ENCODE measurements at regions not wholly inside any gene's neighbourhood (a gene's known extent, or its start where the extent isn't known, plus 50 kb on each side); places are given as distances from the start of the nearest gene placed in this dataset.
"Not testable (repeated sequence)": the region's sequence is repeated elsewhere in the genome, so short reads cannot be mapped to it uniquely, and the experiment has no call there.

- DNase-seq = no peak
Observed at GRCh38 chr13:87736849-87737385, 65.7 kb downstream of the SLITRK5 start.

DNA sequence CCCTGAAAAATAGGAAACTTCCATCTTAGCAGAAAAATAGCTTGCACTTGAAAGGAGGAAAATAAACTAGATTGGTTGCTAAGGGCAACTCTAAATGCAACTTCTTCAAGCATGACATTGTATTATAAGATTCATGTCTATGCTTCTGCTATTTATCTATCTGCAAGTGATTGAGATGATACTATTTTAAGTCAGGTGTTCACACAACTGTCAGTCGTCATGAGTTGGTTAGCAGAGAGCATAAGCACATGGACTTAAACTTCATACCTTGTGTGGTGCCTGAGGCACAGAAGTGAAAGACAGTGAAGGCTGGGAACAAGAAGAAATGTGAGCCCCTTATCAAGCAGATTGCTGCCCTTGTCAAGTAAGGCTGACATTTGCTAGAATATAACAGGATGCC is 82.9 kb downstream of the SLITRK5 start:
- no peak for DNase-seq

GRCh38 chr13:87769445-87769844 is 98.3 kb downstream of the SLITRK5 start:
- no peak for DNase-seq

- no peak for DNase-seq
Observed at GRCh38 chr13:87777387-87777786, 106.2 kb downstream of the SLITRK5 start.

DNA sequence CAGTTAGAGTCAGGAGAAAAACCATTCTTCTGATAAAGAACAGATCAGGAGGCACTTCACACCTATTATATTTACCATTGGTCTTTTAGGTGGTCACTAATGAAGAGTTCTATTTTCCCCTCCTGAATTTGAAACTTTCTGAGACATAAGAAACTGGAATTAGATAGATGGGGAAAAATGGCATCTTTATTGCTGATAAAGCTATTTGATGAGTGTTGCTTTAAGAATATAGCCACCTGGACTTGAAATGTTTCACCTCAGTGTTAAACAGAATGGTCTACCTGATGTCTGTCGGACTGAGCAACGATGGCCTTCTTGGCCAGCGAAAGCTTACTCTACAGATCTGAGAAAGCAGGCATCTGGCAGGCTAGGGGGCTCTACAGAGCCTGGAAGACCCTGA is 107.0 kb downstream of the SLITRK5 start:
- DNase-seq = no peak

GRCh38 chr13:87779426-87779825 is 108.3 kb downstream of the SLITRK5 start:
- DNase-seq = no peak

DNA sequence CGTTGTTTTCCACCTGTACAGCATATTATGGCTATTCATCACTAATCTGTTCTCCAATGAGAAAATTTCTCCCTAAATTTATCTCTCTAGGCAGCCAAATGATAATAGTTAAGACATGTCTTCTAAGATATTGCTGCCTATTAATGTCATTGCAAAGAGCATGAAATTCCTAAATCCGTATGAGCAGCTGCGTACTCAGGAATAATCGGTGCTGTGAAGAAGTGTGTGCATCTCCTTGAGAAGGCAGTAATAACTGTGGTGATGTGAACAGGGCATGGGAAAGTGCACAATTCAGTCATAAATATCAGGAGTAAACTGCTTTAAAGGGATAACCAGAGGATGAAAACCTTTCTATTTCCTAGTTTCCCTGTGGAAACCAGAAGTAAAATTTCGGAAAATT is 112.2 kb downstream of the SLITRK5 start:
- DNase-seq = no peak

DNA sequence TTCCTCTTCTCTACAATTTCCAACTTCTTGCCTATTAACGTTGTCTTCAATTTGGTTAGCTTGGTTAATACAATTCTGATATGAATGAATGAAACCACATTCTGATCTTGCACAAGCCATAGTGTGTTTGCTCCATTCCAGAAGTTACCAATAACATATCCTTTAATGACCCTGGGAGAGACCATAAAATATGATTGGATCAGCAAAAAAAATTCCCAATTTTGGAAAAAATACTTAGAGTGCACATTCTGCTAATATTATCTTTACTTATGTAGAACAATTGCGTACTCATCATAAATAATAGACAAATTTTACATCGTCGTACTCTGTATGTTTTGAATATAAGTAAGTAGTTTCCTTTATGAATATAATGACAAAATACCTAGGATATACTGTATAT is 117.2 kb downstream of the SLITRK5 start:
- no peak for DNase-seq

- no peak for DNase-seq
Observed at GRCh38 chr13:87792878-87793277, 121.7 kb downstream of the SLITRK5 start.

DNA sequence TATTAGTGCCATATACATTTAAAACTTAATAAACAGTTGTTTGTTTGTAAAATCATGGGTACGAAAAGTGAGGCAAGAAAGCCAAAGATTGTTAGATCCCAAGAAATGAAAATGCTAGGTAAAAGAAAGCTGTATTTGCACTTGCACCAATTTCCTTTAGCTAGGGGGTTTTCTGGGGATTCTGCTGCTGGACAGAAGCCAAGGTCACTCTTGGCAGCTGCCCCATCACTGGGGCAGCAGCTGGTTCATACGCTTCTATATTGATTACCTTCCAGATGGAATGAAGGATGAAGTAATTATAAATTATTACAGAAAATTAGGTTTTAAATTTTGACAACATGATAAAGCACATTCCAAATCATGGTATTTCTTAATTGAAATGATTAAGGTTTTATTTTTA is 127.4 kb downstream of the SLITRK5 start:
- DNase-seq = no peak

DNA sequence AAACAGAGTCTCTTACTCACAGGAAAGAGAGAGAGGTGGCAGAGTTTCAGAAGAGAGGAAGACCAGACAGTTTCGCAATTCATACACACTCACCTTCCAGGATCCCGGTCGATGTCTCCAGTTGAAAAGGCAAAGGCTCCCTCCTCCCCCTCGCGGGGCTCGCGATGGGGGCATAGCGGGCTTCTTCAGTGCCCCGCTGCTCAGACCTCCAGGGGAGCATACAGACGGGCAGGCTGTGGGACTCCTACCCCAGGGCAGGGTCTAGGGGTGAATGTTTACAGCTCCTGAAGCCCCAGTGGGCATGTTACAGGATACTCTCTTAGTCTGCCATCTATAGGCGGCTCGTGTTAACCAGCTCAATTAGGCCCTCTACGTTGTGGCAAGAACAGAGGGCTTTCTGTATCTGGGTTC is 139.2 kb downstream of the SLITRK5 start:
- no peak for DNase-seq

GRCh38 chr13:87810920-87811344 is 139.8 kb downstream of the SLITRK5 start:
- no peak for DNase-seq

DNA sequence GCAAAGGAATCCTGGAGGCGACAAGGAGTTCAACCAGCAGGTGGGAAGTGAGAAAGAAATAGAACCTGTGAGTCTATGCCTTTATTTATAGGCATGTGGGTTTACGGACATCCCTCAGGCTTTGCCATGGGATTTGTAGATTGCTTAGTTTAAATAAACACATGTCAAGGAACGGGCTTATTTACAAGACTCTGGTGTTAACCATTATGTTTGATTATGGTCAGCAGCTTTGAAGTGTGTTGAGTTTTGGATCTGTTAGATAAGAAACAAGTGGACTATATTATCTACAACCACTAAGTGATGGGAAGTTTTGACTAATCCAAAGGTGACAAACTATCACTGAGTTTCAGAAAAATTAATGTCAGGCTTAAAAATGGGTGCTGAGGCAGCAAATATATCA is 143.2 kb downstream of the SLITRK5 start:
- DNase-seq = no peak

DNA sequence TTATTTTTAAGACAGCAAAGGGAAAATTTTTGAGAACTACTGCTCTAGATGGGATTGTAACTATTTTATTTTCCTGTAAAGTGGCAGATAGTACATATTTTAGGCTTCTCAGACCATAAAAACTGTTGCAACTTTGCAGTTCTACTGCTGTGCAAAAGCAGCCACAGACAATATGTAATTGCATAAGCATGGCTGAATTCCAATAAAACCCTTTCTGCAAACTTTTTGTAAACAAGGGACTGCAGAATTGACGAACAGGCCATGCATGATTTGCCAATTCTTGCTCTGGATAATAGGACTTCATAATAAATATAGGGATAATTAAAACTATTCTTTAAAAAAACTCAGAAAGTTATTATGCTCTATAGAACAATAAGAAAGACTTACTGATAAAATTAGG is 149.1 kb downstream of the SLITRK5 start:
- no peak for DNase-seq

- DNase-seq = no peak
Observed at GRCh38 chr13:87821512-87821911, 150.3 kb downstream of the SLITRK5 start.

DNA sequence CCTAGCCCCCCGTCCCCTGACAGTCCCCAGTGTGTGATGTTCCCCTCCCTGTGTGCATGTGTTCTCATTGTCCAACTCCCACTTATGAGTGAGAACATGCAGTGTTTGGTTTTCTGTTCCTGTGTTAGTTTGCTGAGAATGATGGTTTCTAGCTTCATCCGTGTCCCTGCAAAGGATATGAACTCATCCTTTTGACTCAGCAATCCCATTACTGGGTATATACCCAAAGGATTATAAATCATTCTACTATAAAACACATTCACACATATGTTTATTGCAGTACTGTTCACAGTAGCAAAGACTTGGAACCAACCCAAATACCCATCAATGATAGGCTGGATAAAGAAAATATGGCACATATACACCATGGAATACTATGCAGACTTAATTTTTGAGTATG is 155.1 kb downstream of the SLITRK5 start:
- DNase-seq = not testable (repeated sequence)

GRCh38 chr13:87827479-87827878 is 156.3 kb downstream of the SLITRK5 start:
- DNase-seq = no peak

DNA sequence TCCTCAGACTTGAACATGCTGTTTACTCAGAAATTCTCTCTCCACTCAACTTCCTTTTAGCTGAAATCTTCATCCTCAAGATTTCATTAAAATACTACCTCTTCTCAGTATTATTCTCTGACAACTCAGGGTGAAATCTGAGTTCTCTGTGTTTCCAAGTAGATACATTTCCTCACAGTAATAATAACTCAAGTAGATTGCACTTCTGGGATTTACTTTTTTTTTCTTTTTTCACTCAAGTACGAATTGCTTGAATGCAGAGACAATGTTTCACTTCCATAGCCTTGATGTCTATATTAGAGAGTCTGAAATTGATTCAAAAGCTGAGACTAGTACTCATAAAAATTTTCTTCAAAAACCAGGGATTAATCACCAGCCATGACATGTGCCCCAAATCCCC is 166.4 kb downstream of the SLITRK5 start:
- no peak for DNase-seq

- DNase-seq = no peak
Observed at GRCh38 chr13:87837946-87838345, 166.8 kb downstream of the SLITRK5 start.

- DNase-seq = no peak
Observed at GRCh38 chr13:87851410-87851809, 180.2 kb downstream of the SLITRK5 start.

- DNase-seq = no peak
Observed at GRCh38 chr13:87855553-87855952, 184.4 kb downstream of the SLITRK5 start.

DNA sequence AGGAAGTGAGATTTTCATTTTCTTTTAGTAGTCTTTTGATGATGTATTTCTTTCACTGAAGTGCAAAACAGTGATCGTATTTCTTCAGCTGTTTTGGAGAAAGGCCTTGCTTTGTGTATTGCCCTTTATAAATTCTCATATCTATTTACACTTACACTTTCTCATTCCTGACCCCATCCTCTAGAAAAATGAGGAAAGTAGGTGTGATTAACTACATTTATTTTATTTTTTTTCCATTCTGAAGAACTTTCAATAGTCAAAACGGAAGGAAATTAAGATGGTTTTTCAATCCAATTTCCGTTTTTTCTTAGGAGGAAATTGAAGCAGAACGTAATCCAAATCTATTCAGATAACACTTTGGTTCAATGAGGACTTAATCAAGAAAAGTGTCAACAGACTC is 188.1 kb downstream of the SLITRK5 start:
- no peak for DNase-seq

GRCh38 chr13:87867426-87867825 is 196.3 kb downstream of the SLITRK5 start:
- no peak for DNase-seq

DNA sequence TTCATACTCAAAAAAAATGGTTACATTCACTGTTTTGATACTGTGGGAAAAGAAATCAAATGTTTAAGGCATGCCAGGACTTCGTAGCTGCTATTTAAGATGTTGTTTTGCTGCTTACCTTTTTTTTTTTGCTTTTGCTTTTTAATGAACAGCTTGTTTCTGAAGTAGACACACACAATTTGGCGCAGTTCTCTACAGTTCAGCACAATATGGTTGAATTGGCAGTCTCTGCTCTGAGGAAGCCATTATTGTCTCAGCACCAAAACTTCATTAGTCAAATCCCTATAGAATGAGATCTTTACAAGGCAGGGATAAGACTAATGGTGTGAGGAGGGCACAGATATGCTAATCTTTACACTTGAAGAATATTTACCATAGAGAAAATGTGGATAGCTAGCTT is 197.6 kb downstream of the SLITRK5 start:
- DNase-seq = no peak

DNA sequence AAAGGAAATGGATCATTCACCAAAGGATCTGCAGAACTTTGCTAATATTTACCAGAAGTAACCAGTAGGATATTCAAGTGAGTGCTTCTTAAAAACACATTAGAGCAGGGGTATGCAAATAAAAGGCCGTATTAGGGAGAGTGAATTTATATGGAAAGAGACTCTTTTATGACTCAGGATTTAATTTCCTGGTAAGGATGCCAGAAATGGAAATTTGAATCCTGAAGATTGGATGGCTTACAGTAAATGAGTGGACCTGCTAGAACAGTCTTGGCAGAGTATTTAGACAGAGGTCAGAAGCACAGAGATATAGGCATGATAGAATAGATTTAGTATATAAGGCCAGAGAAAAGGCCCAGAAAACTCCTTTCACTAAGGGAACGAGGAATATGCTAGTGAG is 201.6 kb downstream of the SLITRK5 start:
- no peak for DNase-seq

GRCh38 chr13:87877477-87877876 is 206.3 kb downstream of the SLITRK5 start:
- no peak for DNase-seq

Measured in effector CD8-positive, alpha-beta T cell (primary cell).